HepG2 (cell line): ENCODE measurements at regions not wholly inside any gene's neighbourhood (a gene's known extent, or its start where the extent isn't known, plus 50 kb on each side); places are given as distances from the start of the nearest gene placed in this dataset.

Experiments
- BCL6 ChIP-seq: IDR thresholded peaks from 2 replicates; pipeline ENCODE4 v1.6.1; 2016; ENCODE audit warnings: missing genetic modification reagents, missing compliant biosample characterization
- CEBPG ChIP-seq: IDR thresholded peaks from 2 replicates; pipeline ENCODE4 v1.6.1; 2016
- ELF3 ChIP-seq: IDR thresholded peaks from 2 replicates; pipeline ENCODE4 v1.6.1; 2016; ENCODE audit warnings: missing genetic modification reagents, missing compliant biosample characterization
- FOXO1 ChIP-seq: sonication (generic); formaldehyde crosslinking; IDR thresholded peaks from 2 replicates; pipeline ENCODE4 v1.4.0; 2020; ENCODE audit warnings: missing genetic modification reagents
- GFI1 ChIP-seq: sonication (generic); formaldehyde crosslinking; IDR thresholded peaks from 2 replicates; pipeline ENCODE4 v1.5.0; 2020; ENCODE audit warnings: missing genetic modification reagents, mild to moderate bottlenecking, borderline replicate concordance
- HOXA3 ChIP-seq: sonication (generic); formaldehyde crosslinking; IDR thresholded peaks from 2 replicates; pipeline ENCODE4 v1.5.0; 2020; ENCODE audit warnings: missing genetic modification reagents
- IRF2 ChIP-seq: IDR thresholded peaks from 2 replicates; pipeline ENCODE4 v1.6.1; 2018; ENCODE audit warnings: missing genetic modification reagents, missing compliant biosample characterization
- MED1 ChIP-seq: sonication (generic); formaldehyde crosslinking; IDR thresholded peaks from 2 replicates; pipeline ENCODE4 v1.4.0; 2020; ENCODE audit warnings: missing genetic modification reagents
- RXRB ChIP-seq: IDR thresholded peaks from 2 replicates; pipeline ENCODE4 v1.6.1; 2016; ENCODE audit warnings: borderline replicate concordance, missing genetic modification reagents, missing compliant biosample characterization
- SAP130 ChIP-seq: IDR thresholded peaks from 2 replicates; pipeline ENCODE4 v1.6.1; 2016; ENCODE audit warnings: low read depth
- TCF7 ChIP-seq: sonication (generic); IDR thresholded peaks from 2 replicates; pipeline ENCODE4 v1.6.1; 2016; ENCODE audit warnings: antibody characterized with exemption, low read depth
- ZNF792 ChIP-seq: IDR thresholded peaks from 2 replicates; pipeline ENCODE4 v1.6.1; 2016
- TF ChIP-seq, protein P1 (sequence below): IDR thresholded peaks from 2 replicates; pipeline ENCODE4 v1.6.1; 2012; ENCODE audit warnings: inconsistent platforms
- TF ChIP-seq, protein P2 (sequence below): IDR thresholded peaks from 2 replicates; pipeline ENCODE4 v1.6.1; 2016; ENCODE audit warnings: mild to moderate bottlenecking
- TF ChIP-seq, protein P3 (sequence below): IDR thresholded peaks from 2 replicates; pipeline ENCODE4 v1.6.1; 2016; ENCODE audit warnings: low read depth, missing genetic modification reagents, missing compliant biosample characterization
- TF ChIP-seq, protein P4 (sequence below): sonication (generic); formaldehyde crosslinking; IDR thresholded peaks from 2 replicates; pipeline ENCODE4 v1.5.1; 2020; ENCODE audit warnings: mild to moderate bottlenecking, missing genetic modification reagents, borderline replicate concordance
- TF ChIP-seq, protein P5 (sequence below): sonication (generic); formaldehyde crosslinking; IDR thresholded peaks from 2 replicates; pipeline ENCODE4 v1.4.0; 2020; ENCODE audit warnings: missing genetic modification reagents

DNA sequence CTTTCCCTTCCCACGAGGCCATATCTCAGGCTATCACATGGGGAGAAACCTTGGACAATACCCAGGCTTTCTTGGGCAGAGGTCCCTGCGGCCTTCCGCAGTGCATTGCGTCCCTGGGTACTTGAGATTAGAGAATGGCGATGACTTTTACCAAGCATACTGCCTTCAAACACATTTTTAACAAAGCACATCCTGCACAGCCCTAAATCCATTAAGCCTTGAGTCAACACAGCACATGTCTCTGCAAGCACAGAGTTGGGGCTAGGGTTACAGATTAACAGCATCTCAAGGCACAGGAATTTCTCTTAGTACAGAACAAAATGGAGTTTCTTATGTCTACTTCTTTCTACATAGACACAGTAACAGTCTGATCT, 494.2 kb downstream of the IGSF11 start (continued):
- TF ChIP-seq, protein P1, sequence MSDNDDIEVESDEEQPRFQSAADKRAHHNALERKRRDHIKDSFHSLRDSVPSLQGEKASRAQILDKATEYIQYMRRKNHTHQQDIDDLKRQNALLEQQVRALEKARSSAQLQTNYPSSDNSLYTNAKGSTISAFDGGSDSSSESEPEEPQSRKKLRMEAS, result 0 out of 2 replicates have a peak, but pooled peaks have one; percentile 38
- TF ChIP-seq IRF2 (CRISPR knock-in tag) (peak; percentile 48; the same call in 1 of the 2 replicates), CEBPG (CRISPR knock-in tag) (0 out of 2 replicates have a peak, but pooled peaks have one; percentile 19), MED1 (CRISPR knock-in tag) (0 out of 2 replicates have a peak, but pooled peaks have one; percentile 30), SAP130 (CRISPR knock-in tag) (peak; percentile 35), FOXO1 (CRISPR knock-in tag) (0 out of 2 replicates have a peak, but pooled peaks have one; percentile 21), TCF7 (peak; percentile 89), HOXA3 (peak; percentile 52; the same call in 1 of the 2 replicates), GFI1 (CRISPR knock-in tag) (0 out of 2 replicates have a peak, but pooled peaks have one; percentile 18), ZNF792 (CRISPR knock-in tag) (0 out of 2 replicates have a peak, but pooled peaks have one; percentile 28), BCL6 (CRISPR knock-in tag) (peak; percentile 66), ELF3 (CRISPR knock-in tag) (peak; percentile 55), RXRB (peak; percentile 51; the same call in 1 of the 2 replicates)
- TF ChIP-seq, protein P2, sequence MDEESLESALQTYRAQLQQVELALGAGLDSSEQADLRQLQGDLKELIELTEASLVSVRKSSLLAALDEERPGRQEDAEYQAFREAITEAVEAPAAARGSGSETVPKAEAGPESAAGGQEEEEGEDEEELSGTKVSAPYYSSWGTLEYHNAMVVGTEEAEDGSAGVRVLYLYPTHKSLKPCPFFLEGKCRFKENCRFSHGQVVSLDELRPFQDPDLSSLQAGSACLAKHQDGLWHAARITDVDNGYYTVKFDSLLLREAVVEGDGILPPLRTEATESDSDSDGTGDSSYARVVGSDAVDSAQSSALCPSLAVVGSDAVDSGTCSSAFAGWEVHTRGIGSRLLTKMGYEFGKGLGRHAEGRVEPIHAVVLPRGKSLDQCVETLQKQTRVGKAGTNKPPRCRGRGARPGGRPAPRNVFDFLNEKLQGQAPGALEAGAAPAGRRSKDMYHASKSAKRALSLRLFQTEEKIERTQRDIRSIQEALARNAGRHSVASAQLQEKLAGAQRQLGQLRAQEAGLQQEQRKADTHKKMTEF (CRISPR knock-in tag), result 0 out of 2 replicates have a peak, but pooled peaks have one; percentile 36
- TF ChIP-seq, protein P3, sequence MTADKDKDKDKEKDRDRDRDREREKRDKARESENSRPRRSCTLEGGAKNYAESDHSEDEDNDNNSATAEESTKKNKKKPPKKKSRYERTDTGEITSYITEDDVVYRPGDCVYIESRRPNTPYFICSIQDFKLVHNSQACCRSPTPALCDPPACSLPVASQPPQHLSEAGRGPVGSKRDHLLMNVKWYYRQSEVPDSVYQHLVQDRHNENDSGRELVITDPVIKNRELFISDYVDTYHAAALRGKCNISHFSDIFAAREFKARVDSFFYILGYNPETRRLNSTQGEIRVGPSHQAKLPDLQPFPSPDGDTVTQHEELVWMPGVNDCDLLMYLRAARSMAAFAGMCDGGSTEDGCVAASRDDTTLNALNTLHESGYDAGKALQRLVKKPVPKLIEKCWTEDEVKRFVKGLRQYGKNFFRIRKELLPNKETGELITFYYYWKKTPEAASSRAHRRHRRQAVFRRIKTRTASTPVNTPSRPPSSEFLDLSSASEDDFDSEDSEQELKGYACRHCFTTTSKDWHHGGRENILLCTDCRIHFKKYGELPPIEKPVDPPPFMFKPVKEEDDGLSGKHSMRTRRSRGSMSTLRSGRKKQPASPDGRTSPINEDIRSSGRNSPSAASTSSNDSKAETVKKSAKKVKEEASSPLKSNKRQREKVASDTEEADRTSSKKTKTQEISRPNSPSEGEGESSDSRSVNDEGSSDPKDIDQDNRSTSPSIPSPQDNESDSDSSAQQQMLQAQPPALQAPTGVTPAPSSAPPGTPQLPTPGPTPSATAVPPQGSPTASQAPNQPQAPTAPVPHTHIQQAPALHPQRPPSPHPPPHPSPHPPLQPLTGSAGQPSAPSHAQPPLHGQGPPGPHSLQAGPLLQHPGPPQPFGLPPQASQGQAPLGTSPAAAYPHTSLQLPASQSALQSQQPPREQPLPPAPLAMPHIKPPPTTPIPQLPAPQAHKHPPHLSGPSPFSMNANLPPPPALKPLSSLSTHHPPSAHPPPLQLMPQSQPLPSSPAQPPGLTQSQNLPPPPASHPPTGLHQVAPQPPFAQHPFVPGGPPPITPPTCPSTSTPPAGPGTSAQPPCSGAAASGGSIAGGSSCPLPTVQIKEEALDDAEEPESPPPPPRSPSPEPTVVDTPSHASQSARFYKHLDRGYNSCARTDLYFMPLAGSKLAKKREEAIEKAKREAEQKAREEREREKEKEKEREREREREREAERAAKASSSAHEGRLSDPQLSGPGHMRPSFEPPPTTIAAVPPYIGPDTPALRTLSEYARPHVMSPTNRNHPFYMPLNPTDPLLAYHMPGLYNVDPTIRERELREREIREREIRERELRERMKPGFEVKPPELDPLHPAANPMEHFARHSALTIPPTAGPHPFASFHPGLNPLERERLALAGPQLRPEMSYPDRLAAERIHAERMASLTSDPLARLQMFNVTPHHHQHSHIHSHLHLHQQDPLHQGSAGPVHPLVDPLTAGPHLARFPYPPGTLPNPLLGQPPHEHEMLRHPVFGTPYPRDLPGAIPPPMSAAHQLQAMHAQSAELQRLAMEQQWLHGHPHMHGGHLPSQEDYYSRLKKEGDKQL (CRISPR knock-in tag), result peak; percentile 79; the same call in 1 of the 2 replicates
- TF ChIP-seq, protein P4, sequence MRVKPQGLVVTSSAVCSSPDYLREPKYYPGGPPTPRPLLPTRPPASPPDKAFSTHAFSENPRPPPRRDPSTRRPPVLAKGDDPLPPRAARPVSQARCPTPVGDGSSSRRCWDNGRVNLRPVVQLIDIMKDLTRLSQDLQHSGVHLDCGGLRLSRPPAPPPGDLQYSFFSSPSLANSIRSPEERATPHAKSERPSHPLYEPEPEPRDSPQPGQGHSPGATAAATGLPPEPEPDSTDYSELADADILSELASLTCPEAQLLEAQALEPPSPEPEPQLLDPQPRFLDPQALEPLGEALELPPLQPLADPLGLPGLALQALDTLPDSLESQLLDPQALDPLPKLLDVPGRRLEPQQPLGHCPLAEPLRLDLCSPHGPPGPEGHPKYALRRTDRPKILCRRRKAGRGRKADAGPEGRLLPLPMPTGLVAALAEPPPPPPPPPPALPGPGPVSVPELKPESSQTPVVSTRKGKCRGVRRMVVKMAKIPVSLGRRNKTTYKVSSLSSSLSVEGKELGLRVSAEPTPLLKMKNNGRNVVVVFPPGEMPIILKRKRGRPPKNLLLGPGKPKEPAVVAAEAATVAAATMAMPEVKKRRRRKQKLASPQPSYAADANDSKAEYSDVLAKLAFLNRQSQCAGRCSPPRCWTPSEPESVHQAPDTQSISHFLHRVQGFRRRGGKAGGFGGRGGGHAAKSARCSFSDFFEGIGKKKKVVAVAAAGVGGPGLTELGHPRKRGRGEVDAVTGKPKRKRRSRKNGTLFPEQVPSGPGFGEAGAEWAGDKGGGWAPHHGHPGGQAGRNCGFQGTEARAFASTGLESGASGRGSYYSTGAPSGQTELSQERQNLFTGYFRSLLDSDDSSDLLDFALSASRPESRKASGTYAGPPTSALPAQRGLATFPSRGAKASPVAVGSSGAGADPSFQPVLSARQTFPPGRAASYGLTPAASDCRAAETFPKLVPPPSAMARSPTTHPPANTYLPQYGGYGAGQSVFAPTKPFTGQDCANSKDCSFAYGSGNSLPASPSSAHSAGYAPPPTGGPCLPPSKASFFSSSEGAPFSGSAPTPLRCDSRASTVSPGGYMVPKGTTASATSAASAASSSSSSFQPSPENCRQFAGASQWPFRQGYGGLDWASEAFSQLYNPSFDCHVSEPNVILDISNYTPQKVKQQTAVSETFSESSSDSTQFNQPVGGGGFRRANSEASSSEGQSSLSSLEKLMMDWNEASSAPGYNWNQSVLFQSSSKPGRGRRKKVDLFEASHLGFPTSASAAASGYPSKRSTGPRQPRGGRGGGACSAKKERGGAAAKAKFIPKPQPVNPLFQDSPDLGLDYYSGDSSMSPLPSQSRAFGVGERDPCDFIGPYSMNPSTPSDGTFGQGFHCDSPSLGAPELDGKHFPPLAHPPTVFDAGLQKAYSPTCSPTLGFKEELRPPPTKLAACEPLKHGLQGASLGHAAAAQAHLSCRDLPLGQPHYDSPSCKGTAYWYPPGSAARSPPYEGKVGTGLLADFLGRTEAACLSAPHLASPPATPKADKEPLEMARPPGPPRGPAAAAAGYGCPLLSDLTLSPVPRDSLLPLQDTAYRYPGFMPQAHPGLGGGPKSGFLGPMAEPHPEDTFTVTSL (CRISPR knock-in tag), result 0 out of 2 replicates have a peak, but pooled peaks have one; percentile 38
- TF ChIP-seq, protein P5, sequence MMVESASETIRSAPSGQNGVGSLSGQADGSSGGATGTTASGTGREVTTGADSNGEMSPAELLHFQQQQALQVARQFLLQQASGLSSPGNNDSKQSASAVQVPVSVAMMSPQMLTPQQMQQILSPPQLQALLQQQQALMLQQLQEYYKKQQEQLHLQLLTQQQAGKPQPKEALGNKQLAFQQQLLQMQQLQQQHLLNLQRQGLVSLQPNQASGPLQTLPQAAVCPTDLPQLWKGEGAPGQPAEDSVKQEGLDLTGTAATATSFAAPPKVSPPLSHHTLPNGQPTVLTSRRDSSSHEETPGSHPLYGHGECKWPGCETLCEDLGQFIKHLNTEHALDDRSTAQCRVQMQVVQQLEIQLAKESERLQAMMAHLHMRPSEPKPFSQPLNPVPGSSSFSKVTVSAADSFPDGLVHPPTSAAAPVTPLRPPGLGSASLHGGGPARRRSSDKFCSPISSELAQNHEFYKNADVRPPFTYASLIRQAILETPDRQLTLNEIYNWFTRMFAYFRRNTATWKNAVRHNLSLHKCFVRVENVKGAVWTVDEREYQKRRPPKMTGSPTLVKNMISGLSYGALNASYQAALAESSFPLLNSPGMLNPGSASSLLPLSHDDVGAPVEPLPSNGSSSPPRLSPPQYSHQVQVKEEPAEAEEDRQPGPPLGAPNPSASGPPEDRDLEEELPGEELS (CRISPR knock-in tag), result peak; percentile 69
